BJ (cell line): ENCODE measurements at regions not wholly inside any gene's neighbourhood (a gene's known extent, or its start where the extent isn't known, plus 50 kb on each side); places are given as distances from the start of the nearest gene placed in this dataset.

Experiments used
- CTCF ChIA-PET: fragments of 350-600 bp; formaldehyde crosslinking; extraction: SDS; loops from one replicate; lab custom pipeline; 2021; ENCODE audit warnings: antibody characterized with exemption, inconsistent platforms; lab: Yijun Ruan, JAX
- POLR2A ChIA-PET: fragments of 300-600 bp; sonication (Branson Sonifier 250); formaldehyde crosslinking; extraction: SDS; loops from one replicate; lab custom pipeline; 2021; ENCODE audit warnings: antibody characterized with exemption; lab: Charles Lee
- DNase-seq: peaks from one replicate; pipeline ENCODE4 v3.0.0-alpha.2; 2011; ENCODE audit warnings: low read depth
- H3K27me3 ChIP-seq: 2 replicates; pipeline ENCODE4 v1.6.0; 2011; ENCODE audit warnings: low read length; ENCODE audit not compliant: control insufficient read depth, insufficient read depth
- H3K36me3 ChIP-seq: 2 replicates; pipeline ENCODE4 v1.5.1; 2011; ENCODE audit warnings: low read length; ENCODE audit not compliant: control insufficient read depth, insufficient read depth
- H3K4me3 ChIP-seq: 2 replicates; pipeline ENCODE4 v1.5.1; 2011; ENCODE audit warnings: low read depth, mild to moderate bottlenecking, control low read depth, low read length
- TF ChIP-seq, protein P1 (sequence below): IDR thresholded peaks from 2 replicates; pipeline ENCODE4 v1.5.1; 2011; ENCODE audit warnings: low read depth, mild to moderate bottlenecking, control low read depth, inconsistent platforms, low read length, moderate library complexity; ENCODE audit not compliant: insufficient read depth

DNA sequence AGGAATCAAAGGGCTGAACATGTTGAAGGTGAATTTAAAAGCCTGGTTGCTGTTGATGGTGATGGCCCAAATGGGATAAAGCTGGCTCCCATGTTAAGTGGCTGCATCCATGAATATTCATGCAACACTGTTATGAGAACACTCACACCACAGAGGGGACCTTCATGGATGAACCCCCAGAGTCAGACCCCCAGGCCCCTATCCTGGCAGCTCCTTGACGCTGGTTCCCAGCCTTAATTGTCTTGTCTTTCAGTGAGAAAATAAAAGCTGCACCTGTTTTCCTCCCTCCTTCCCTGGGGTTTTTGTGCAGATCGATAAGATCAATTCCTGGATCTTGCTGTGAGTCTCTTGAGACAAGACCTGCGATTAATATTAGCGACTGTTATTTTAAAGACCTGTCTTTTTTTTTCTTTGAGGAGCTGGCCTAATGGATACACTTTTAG, 371.7 kb downstream of the ICE1 start:
- TF ChIP-seq, protein P1, sequence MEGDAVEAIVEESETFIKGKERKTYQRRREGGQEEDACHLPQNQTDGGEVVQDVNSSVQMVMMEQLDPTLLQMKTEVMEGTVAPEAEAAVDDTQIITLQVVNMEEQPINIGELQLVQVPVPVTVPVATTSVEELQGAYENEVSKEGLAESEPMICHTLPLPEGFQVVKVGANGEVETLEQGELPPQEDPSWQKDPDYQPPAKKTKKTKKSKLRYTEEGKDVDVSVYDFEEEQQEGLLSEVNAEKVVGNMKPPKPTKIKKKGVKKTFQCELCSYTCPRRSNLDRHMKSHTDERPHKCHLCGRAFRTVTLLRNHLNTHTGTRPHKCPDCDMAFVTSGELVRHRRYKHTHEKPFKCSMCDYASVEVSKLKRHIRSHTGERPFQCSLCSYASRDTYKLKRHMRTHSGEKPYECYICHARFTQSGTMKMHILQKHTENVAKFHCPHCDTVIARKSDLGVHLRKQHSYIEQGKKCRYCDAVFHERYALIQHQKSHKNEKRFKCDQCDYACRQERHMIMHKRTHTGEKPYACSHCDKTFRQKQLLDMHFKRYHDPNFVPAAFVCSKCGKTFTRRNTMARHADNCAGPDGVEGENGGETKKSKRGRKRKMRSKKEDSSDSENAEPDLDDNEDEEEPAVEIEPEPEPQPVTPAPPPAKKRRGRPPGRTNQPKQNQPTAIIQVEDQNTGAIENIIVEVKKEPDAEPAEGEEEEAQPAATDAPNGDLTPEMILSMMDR, result no peak
- ChIA-PET POLR2A (no interaction called here), CTCF (no interaction called here)
- H3K36me3 ChIP-seq, result no peaks in the 10 kb centered on the region
- no peak overlapping the region for H3K4me3 ChIP-seq
- no peaks in the 10 kb centered on the region for H3K27me3 ChIP-seq
- no peak for DNase-seq

DNA sequence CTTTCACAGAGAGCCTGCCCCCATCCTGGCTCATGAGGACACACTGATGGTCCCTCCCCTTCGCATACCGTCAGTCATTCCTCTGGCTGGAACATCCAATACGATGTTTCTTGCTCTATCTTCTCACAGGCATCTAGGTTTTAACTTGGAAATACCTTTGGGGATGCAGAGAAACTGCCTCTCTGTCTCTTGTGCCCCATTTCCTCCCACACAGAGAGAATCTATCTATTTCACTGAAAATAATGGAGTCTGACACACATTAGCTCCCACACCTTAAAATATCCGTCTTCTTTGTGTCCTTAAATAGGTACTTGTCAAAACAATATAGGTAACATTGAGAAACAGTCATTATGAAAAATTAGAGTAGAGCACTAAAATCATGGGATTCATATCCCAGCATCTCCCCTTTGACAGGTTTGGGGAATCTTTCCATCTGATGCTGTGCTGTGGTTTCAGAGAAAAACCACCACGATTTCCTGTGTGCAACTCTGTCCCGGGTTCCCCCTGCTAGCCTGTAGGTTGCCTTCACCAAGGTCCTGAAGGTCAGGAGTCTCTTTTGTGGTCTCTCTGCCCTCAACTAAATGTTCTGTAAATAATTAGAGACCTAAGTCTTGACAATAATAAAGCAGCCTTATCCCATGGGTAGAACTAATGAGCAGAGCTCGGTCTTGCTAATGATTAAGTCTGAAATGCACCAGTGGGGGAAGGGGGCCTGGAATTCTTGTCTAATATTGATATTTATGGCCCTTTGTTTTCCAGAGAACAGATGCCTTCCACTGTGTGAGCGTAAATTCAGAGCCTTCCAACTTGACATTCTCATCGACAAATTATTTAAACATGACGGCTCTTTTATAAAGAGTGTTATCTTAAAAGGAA, 371.0 kb downstream of the ICE1 start:
- Histone ChIP-seq H3K4me3 (no peak overlapping the region), H3K36me3 (no peaks in the 10 kb centered on the region), H3K27me3 (no peaks in the 10 kb centered on the region)
- ChIA-PET POLR2A (no interaction called here), CTCF (no interaction called here)
- DNase-seq, result no peak
- TF ChIP-seq, protein P1, result no peak

DNA sequence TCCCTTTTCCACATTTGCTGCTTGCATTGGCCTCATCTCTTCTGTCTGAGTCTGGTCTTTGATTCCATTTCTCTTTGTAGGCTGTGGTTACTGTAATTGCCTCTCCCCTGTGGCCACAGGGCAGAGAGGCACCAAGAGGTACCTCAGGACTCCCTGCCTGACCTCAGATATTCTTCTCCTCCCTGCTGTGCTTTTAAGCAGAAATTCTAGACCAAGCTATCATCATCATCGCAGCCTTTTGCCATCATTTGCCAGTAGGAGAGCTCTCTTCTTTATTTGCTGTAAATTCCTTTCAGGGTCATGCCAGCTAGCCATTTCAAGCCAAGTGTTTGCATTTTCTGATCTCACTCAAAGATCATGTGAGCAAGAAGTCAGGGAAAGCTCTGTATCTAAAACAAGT, 369.6 kb downstream of the ICE1 start:
- TF ChIP-seq, protein P1, result no peak
- ChIA-PET POLR2A (no interaction called here), CTCF (no interaction called here)
- Histone ChIP-seq H3K36me3 (no peaks in the 10 kb centered on the region), H3K4me3 (no peak overlapping the region), H3K27me3 (no peaks in the 10 kb centered on the region)
- no peak for DNase-seq

DNA sequence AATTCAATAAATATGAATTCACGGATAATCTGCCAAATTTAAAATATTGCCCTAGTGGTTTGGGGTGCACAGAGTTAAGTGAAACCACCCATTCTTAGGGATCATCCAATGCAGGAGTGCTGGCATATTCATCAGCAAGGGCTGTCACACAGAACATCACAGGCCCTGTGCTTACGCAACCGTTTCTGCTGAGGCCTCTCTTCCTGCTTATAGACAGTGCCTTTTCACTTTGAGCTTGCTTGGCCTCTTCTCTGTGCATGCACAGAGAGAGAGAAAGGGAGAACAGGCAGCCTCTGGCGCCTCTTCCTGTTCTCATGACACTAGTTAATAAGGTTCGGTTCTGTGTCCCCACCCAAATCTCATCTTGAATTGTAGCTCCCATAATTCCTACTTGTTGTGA, 366.3 kb downstream of the ICE1 start:
- H3K4me3 ChIP-seq, result no peak overlapping the region
- ChIA-PET CTCF (no interaction called here), POLR2A (no interaction called here)
- DNase-seq, result no peak
- TF ChIP-seq, protein P1, result no peak
- H3K36me3 ChIP-seq, result no peaks in the 10 kb centered on the region
- H3K27me3 ChIP-seq, result no peaks in the 10 kb centered on the region

DNA sequence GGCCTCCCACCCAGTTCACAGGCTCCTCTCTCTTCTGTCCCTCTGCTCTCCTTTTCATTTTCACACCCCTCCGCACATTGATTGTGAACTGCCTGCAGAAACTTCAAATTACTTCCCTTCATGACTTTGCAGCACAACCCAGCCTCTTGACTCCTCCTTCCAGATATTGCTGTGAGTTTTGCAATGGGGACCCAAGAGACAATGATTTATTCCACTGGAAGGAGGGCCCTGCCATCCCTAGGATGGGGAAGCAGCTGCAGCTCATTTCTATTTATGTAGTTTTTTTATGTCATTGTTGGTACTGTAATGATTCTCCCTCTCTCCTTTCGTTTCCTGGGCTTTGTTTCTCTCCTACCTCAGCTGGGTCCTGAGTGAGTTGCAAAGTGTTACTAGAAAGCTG, 364.9 kb downstream of the ICE1 start:
- TF ChIP-seq, protein P1, result no peak
- ChIA-PET POLR2A (no interaction called here), CTCF (no interaction called here)
- Histone ChIP-seq H3K36me3 (no peaks in the 10 kb centered on the region), H3K27me3 (no peaks in the 10 kb centered on the region), H3K4me3 (no peak overlapping the region)
- DNase-seq, result no peak
